ENCODE measurements at regions not wholly inside any gene's neighbourhood (a gene's known extent, or its start where the extent isn't known, plus 50 kb on each side); places are given as distances from the start of the nearest gene placed in this dataset.

- no peak overlapping the region for H3K4me3 ChIP-seq
- peaks cover 11% of the 10 kb centered on the region for H3K4me1 ChIP-seq
- in situ Hi-C loops (cut with MboI; ENCODE audit: low sequenced_read_pairs) = no loop called here
- no peaks in the 10 kb centered on the region for H3K36me3 ChIP-seq (replicated peaks)
- DNase-seq (ENCODE audit: low spot score in 2 of 2) = peak; percentile 50 to 95
- H3K9me3 ChIP-seq = no peaks in the 10 kb centered on the region; the same call in 1 of the 2 replicates
- H3K27me3 ChIP-seq (ENCODE audit: low read depth) = no peaks in the 10 kb centered on the region
Observed at GRCh38 chr13:67792151-67792676, 562.1 kb upstream of the PCDH9 start.

DNA sequence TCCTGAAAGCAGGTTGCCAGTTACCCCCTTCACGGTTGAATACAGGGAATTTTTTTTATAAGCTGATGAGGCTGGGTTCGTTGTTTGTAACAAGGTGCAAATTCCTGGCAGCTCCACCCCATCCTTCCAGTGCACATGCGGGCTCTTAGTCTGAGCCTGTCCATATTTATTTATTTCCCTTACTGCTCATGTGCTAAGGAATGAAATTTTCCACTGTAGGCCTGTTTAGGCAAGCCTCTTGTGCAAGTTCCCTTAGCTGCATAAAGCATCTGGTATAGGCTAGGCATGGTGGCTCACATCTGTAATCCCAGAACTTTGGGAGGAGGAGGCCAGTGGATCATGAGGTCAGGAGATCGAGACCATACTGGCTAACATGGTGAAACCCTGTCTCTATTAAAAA, 560.9 kb upstream of the PCDH9 start:
- H3K36me3 ChIP-seq (replicated peaks) = no peaks in the 10 kb centered on the region
- H3K27me3 ChIP-seq (ENCODE audit: low read depth) = no peaks in the 10 kb centered on the region
- H3K4me1 ChIP-seq = peaks cover 11% of the 10 kb centered on the region
- H3K9me3 ChIP-seq = no peaks in the 10 kb centered on the region; the same call in 1 of the 2 replicates
- H3K4me3 ChIP-seq = no peak overlapping the region
- in situ Hi-C loops (cut with MboI; ENCODE audit: low sequenced_read_pairs) = no loop called here
- no peak for DNase-seq (ENCODE audit: low spot score in 2 of 2)

DNA sequence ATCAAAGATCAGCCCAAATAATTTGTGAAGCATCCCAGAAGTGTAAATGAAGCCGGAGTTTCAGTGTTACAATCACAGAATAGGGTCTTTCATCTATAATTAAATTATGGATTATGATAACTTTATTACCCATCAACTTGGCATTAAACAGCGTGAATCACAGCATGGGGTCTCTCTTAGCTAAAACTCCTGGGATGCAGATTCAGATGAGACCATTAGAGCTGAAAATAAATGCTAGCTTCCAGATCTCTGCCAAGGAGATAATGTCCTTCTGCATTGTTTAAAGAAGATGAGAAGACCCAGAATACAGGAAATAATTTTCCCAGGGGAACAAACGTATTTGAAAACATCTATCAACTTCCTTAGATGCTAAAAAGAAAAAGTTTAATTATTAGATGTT, 546.0 kb upstream of the PCDH9 start:
- Histone ChIP-seq H3K36me3 (replicated peaks) (no peaks in the 10 kb centered on the region), H3K27me3 (ENCODE audit: low read depth) (no peaks in the 10 kb centered on the region), H3K9me3 (no peaks in the 10 kb centered on the region), H3K4me3 (no peak overlapping the region), H3K4me1 (no peaks in the 10 kb centered on the region)
- DNase-seq (ENCODE audit: low spot score in 2 of 2) = no peak
- in situ Hi-C loops (cut with MboI; ENCODE audit: low sequenced_read_pairs) = no loop called here

GRCh38 chr13:67775359-67775758, 545.2 kb upstream of the PCDH9 start:
- no peak overlapping the region for H3K4me3 ChIP-seq
- H3K4me1 ChIP-seq = no peaks in the 10 kb centered on the region
- H3K27me3 ChIP-seq (ENCODE audit: low read depth) = no peaks in the 10 kb centered on the region
- no peaks in the 10 kb centered on the region for H3K9me3 ChIP-seq
- no peak for DNase-seq (ENCODE audit: low spot score in 2 of 2)
- H3K36me3 ChIP-seq (replicated peaks) = no peaks in the 10 kb centered on the region
- in situ Hi-C loops (cut with MboI; ENCODE audit: low sequenced_read_pairs) = no loop called here

- no peaks in the 10 kb centered on the region for H3K9me3 ChIP-seq
- DNase-seq (ENCODE audit: low spot score in 2 of 2) = no peak
- H3K27me3 ChIP-seq (ENCODE audit: low read depth) = no peaks in the 10 kb centered on the region
- in situ Hi-C loops (cut with MboI; ENCODE audit: low sequenced_read_pairs) = no loop called here
- H3K36me3 ChIP-seq (replicated peaks) = no peaks in the 10 kb centered on the region
- no peak overlapping the region for H3K4me3 ChIP-seq
- no peaks in the 10 kb centered on the region for H3K4me1 ChIP-seq
Observed at GRCh38 chr13:67772807-67773453, 542.8 kb upstream of the PCDH9 start.

DNA sequence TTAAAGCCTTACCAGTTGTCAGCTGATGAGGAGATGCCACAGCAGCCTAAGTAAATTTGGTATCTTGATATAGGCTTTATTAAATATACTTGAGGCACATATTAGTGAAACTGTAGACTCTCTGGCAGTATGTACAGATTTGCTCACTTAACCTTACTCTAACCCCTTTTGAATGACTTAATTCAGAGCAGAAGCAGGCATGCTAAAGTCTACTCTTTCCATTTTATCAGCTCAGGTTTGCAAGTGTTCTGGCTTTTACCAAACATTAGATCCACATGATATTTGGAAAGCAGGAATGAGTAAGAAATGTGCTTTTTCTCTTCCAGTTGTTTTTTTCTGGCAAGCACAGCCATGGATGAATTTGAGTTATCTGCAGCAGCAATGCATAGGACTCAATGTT, 541.0 kb upstream of the PCDH9 start:
- in situ Hi-C loops (cut with MboI; ENCODE audit: low sequenced_read_pairs) = no loop called here
- Histone ChIP-seq H3K36me3 (replicated peaks) (no peaks in the 10 kb centered on the region), H3K9me3 (no peaks in the 10 kb centered on the region), H3K4me3 (no peak overlapping the region), H3K4me1 (peaks cover 2% of the 10 kb centered on the region; the same call in 1 of the 2 replicates), H3K27me3 (ENCODE audit: low read depth) (no peaks in the 10 kb centered on the region)
- no peak for DNase-seq (ENCODE audit: low spot score in 2 of 2)

- no peak for DNase-seq (ENCODE audit: low spot score in 2 of 2)
- no peaks in the 10 kb centered on the region for H3K27me3 ChIP-seq (ENCODE audit: low read depth)
- in situ Hi-C loops (cut with MboI; ENCODE audit: low sequenced_read_pairs) = no loop called here
- no peaks in the 10 kb centered on the region for H3K36me3 ChIP-seq (replicated peaks)
- peaks cover 6% of the 10 kb centered on the region; the same call in 1 of the 2 replicates for H3K4me1 ChIP-seq
- no peak overlapping the region for H3K4me3 ChIP-seq
- no peaks in the 10 kb centered on the region for H3K9me3 ChIP-seq
Observed at GRCh38 chr13:67769987-67770341, 539.8 kb upstream of the PCDH9 start.

- Histone ChIP-seq H3K4me1 (peaks cover 6% of the 10 kb centered on the region; the same call in 1 of the 2 replicates), H3K36me3 (replicated peaks) (no peaks in the 10 kb centered on the region), H3K9me3 (no peaks in the 10 kb centered on the region), H3K4me3 (no peak overlapping the region), H3K27me3 (ENCODE audit: low read depth) (no peaks in the 10 kb centered on the region)
- DNase-seq (ENCODE audit: low spot score in 2 of 2) = no peak
- in situ Hi-C loops (cut with MboI; ENCODE audit: low sequenced_read_pairs) = no loop called here
Observed at GRCh38 chr13:67769063-67769986, 539.2 kb upstream of the PCDH9 start.

DNA sequence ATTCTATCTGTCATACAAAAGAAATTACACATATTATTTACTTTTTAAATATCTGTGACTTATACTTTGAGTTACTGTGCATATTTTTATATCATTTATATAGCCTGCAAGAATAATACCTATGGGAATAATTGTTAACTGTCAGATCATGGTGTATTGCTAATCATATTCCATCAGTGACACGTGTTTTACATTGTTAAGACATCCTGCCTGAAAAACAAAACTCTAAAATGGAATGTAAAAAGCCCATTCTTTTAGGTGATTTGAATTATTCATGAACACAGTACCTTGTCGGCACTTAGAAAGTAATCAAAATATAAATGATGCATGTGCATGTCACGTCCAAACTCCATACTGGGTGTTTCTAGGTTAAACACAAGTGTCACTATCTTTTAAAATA, 533.8 kb upstream of the PCDH9 start:
- Histone ChIP-seq H3K4me1 (peaks cover 6% of the 10 kb centered on the region; the same call in 1 of the 2 replicates), H3K9me3 (no peaks in the 10 kb centered on the region), H3K27me3 (ENCODE audit: low read depth) (no peaks in the 10 kb centered on the region), H3K36me3 (replicated peaks) (no peaks in the 10 kb centered on the region), H3K4me3 (no peak overlapping the region)
- DNase-seq (ENCODE audit: low spot score in 2 of 2) = no peak
- in situ Hi-C loops (cut with MboI; ENCODE audit: low sequenced_read_pairs) = no loop called here

- Histone ChIP-seq H3K4me1 (peaks cover 6% of the 10 kb centered on the region; the same call in 1 of the 2 replicates), H3K27me3 (ENCODE audit: low read depth) (no peaks in the 10 kb centered on the region), H3K4me3 (no peak overlapping the region), H3K9me3 (no peaks in the 10 kb centered on the region), H3K36me3 (replicated peaks) (no peaks in the 10 kb centered on the region)
- no peak for DNase-seq (ENCODE audit: low spot score in 2 of 2)
- in situ Hi-C loops (cut with MboI; ENCODE audit: low sequenced_read_pairs) = no loop called here
Observed at GRCh38 chr13:67763384-67763783, 533.2 kb upstream of the PCDH9 start.

- H3K4me3 ChIP-seq = no peak overlapping the region
- no peaks in the 10 kb centered on the region for H3K36me3 ChIP-seq (replicated peaks)
- in situ Hi-C loops (cut with MboI; ENCODE audit: low sequenced_read_pairs) = no loop called here
- no peak for DNase-seq (ENCODE audit: low spot score in 2 of 2)
- H3K9me3 ChIP-seq = no peaks in the 10 kb centered on the region
- H3K4me1 ChIP-seq = peaks cover 8% of the 10 kb centered on the region; the same call in 1 of the 2 replicates
- no peaks in the 10 kb centered on the region for H3K27me3 ChIP-seq (ENCODE audit: low read depth)
Observed at GRCh38 chr13:67758975-67759374, 528.8 kb upstream of the PCDH9 start.

- no peak for DNase-seq (ENCODE audit: low spot score in 2 of 2)
- Histone ChIP-seq H3K9me3 (no peaks in the 10 kb centered on the region), H3K36me3 (replicated peaks) (no peaks in the 10 kb centered on the region), H3K27me3 (ENCODE audit: low read depth) (no peaks in the 10 kb centered on the region), H3K4me3 (no peak overlapping the region), H3K4me1 (peaks cover 8% of the 10 kb centered on the region; the same call in 1 of the 2 replicates)
- in situ Hi-C loops (cut with MboI; ENCODE audit: low sequenced_read_pairs) = no loop called here
Observed at GRCh38 chr13:67754012-67754411, 523.9 kb upstream of the PCDH9 start.

GRCh38 chr13:67752759-67753158, 522.6 kb upstream of the PCDH9 start:
- H3K36me3 ChIP-seq (replicated peaks) = no peaks in the 10 kb centered on the region
- H3K9me3 ChIP-seq = no peaks in the 10 kb centered on the region
- in situ Hi-C loops (cut with MboI; ENCODE audit: low sequenced_read_pairs) = no loop called here
- DNase-seq (ENCODE audit: low spot score in 2 of 2) = no peak
- H3K4me3 ChIP-seq = no peak overlapping the region
- no peaks in the 10 kb centered on the region for H3K27me3 ChIP-seq (ENCODE audit: low read depth)
- peaks cover 4% of the 10 kb centered on the region; the same call in 1 of the 2 replicates for H3K4me1 ChIP-seq

GRCh38 chr13:67742478-67742877, 512.3 kb upstream of the PCDH9 start:
- no peak for DNase-seq (ENCODE audit: low spot score in 2 of 2)
- in situ Hi-C loops (cut with MboI; ENCODE audit: low sequenced_read_pairs) = no loop called here
- H3K9me3 ChIP-seq = no peaks in the 10 kb centered on the region
- no peaks in the 10 kb centered on the region for H3K27me3 ChIP-seq (ENCODE audit: low read depth)
- H3K4me1 ChIP-seq = peaks cover 3% of the 10 kb centered on the region
- no peak overlapping the region for H3K4me3 ChIP-seq
- no peaks in the 10 kb centered on the region for H3K36me3 ChIP-seq (replicated peaks)

Data from HAP-1 (cell line).